Left renal pelvis (tissue), 4 donors: ENCODE measurements at regions not wholly inside any gene's neighbourhood (a gene's known extent, or its start where the extent isn't known, plus 50 kb on each side); places are given as distances from the start of the nearest gene placed in this dataset.
"Not testable (repeated sequence)": the region's sequence is repeated elsewhere in the genome, so short reads cannot be mapped to it uniquely, and the experiment has no call there.

ENCODE experiments used
- DNase-seq, 4 donors: peaks; one replicate each; pipeline ENCODE4 v3.0.0-alpha.2; 2013; ENCODE audit warnings: low read depth in 4 of 4, low spot score in 3 of 4

- no peak for DNase-seq
Observed at GRCh38 chr14:43480976-43481375, 1026.1 kb downstream of the FSCB start.

- no peak for DNase-seq
Observed at GRCh38 chr14:43479596-43480195, 1027.4 kb downstream of the FSCB start.

- no peak for DNase-seq
Observed at GRCh38 chr14:43476822-43477221, 1030.3 kb downstream of the FSCB start.

- DNase-seq, result no peak
Observed at GRCh38 chr14:43475757-43476156, 1031.3 kb downstream of the FSCB start.

- no peak for DNase-seq
Observed at GRCh38 chr14:43471595-43471994, 1035.5 kb downstream of the FSCB start.

GRCh38 chr14:43464968-43465367, 1042.1 kb downstream of the FSCB start:
- DNase-seq, result no peak

- peak in 2 of 4 donors; percentile 4 to 8 for DNase-seq
Observed at GRCh38 chr14:43449291-43449690, 1057.8 kb downstream of the FSCB start.

- DNase-seq, result no peak
Observed at GRCh38 chr14:43438056-43438455, 1069.0 kb downstream of the FSCB start.

- DNase-seq, result no peak
Observed at GRCh38 chr14:43418324-43418723, 1088.8 kb downstream of the FSCB start.

- DNase-seq, result no peak
Observed at GRCh38 chr14:43413084-43413483, 1094.0 kb downstream of the FSCB start.

GRCh38 chr14:43411841-43412240, 1095.2 kb downstream of the FSCB start:
- no peak for DNase-seq

GRCh38 chr14:43410631-43411030, 1096.5 kb downstream of the FSCB start:
- no peak for DNase-seq

GRCh38 chr14:43408472-43408871, 1098.6 kb downstream of the FSCB start:
- DNase-seq, result no peak

GRCh38 chr14:43407706-43408105, 1099.4 kb downstream of the FSCB start:
- DNase-seq, result no peak

- DNase-seq, result no peak
Observed at GRCh38 chr14:43406931-43407330, 1100.2 kb downstream of the FSCB start.

GRCh38 chr14:43399289-43399688, 1107.8 kb downstream of the FSCB start:
- no peak for DNase-seq

- DNase-seq, result not testable (repeated sequence)
Observed at GRCh38 chr14:43370565-43370896, 1136.6 kb downstream of the FSCB start.

GRCh38 chr14:43369710-43370564, 1137.1 kb downstream of the FSCB start:
- no peak for DNase-seq

- DNase-seq, result no peak
Observed at GRCh38 chr14:43362586-43362985, 1144.5 kb downstream of the FSCB start.

GRCh38 chr14:43361751-43362150, 1145.3 kb downstream of the FSCB start:
- DNase-seq, result no peak

- DNase-seq, result no peak
Observed at GRCh38 chr14:43360239-43360638, 1146.8 kb downstream of the FSCB start.

- DNase-seq, result no peak
Observed at GRCh38 chr14:43359317-43359716, 1147.8 kb downstream of the FSCB start.
